Fibroblast of lung (primary cell): ENCODE measurements at regions not wholly inside any gene's neighbourhood (a gene's known extent, or its start where the extent isn't known, plus 50 kb on each side); places are given as distances from the start of the nearest gene placed in this dataset.

Experiments used
- DNase-seq, 2 donors: peaks; one replicate each; pipeline versions ENCODE4 v3.0.0 to v3.0.0-alpha.2; 2010; ENCODE audit warnings: low read depth in 2 of 2
- H2AFZ ChIP-seq: 2 replicates; pipeline ENCODE4 v1.5.1; 2012; ENCODE audit warnings: low read length, control low read depth, inconsistent platforms
- H3K27ac ChIP-seq: 2 replicates; pipeline ENCODE4 v1.5.1; 2011; ENCODE audit warnings: low read length, control low read depth; ENCODE audit not compliant: insufficient read depth
- H3K27me3 ChIP-seq: 2 replicates; pipeline ENCODE4 v1.5.1; 2011; ENCODE audit warnings: mild to moderate bottlenecking, low read length; ENCODE audit not compliant: control insufficient read depth, insufficient read depth
- H3K36me3 ChIP-seq: 2 replicates; pipeline ENCODE4 v1.5.1; 2011; ENCODE audit warnings: low read length; ENCODE audit not compliant: control insufficient read depth, insufficient read depth
- H3K4me1 ChIP-seq: 2 replicates; pipeline ENCODE4 v1.5.1; 2011; ENCODE audit warnings: low read length; ENCODE audit not compliant: control insufficient read depth, insufficient read depth; ENCODE audit errors: extremely low read depth
- H3K4me2 ChIP-seq: 2 replicates; pipeline ENCODE4 v1.5.1; 2011; ENCODE audit warnings: low read length, control low read depth; ENCODE audit not compliant: insufficient read depth; ENCODE audit errors: extremely low read depth
- H3K4me3 ChIP-seq, 4 experiments: fragments of 200-600 bp in 1 of 4; sonication (generic) in 1 of 4; replicated peaks in 1 of 4; 2 replicates each; pipeline ENCODE4 v1.5.1; 2011 to 2016; ENCODE audit warnings: low read length in 4 of 4, low read depth in 3 of 4, mild to moderate bottlenecking in 3 of 4, control low read depth in 2 of 4, inconsistent platforms in 1 of 4, mixed read lengths in 1 of 4; ENCODE audit not compliant: insufficient read depth in 1 of 4; ENCODE audit errors: control extremely low read depth in 1 of 4
- H3K79me2 ChIP-seq: 2 replicates; pipeline ENCODE4 v1.5.1; 2012; ENCODE audit warnings: mild to moderate bottlenecking, low read length, inconsistent platforms; ENCODE audit not compliant: control insufficient read depth, insufficient read depth
- H3K9ac ChIP-seq: 2 replicates; pipeline ENCODE4 v1.5.1; 2011; ENCODE audit warnings: mild to moderate bottlenecking, low read length, control low read depth; ENCODE audit not compliant: insufficient read depth
- H3K9me3 ChIP-seq: 2 replicates; pipeline ENCODE4 v1.5.1; 2012; ENCODE audit warnings: low read depth, low read length; ENCODE audit not compliant: control insufficient read depth, insufficient read depth
- H4K20me1 ChIP-seq: 2 replicates; pipeline ENCODE4 v1.5.1; 2011; ENCODE audit warnings: low read length; ENCODE audit not compliant: control insufficient read depth, insufficient read depth; ENCODE audit errors: extremely low read depth
- EZH2 ChIP-seq: IDR thresholded peaks from 2 replicates; pipeline ENCODE4 v1.5.1; 2012; ENCODE audit warnings: low read length, control low read depth, mild to moderate bottlenecking; ENCODE audit errors: missing control alignments
- TF ChIP-seq, protein P1 (sequence below), 2 donors: IDR thresholded peaks in 1 of 2; conservative IDR thresholded peaks in 1 of 2; 1 replicate in 1 of 2; 2 replicates in 1 of 2; pipeline ENCODE4 v1.5.1; 2011 to 2012; ENCODE audit warnings: low read length in 2 of 2, control low read depth in 1 of 2, inconsistent platforms in 1 of 2, low read depth in 1 of 2, mild to moderate bottlenecking in 1 of 2

DNA sequence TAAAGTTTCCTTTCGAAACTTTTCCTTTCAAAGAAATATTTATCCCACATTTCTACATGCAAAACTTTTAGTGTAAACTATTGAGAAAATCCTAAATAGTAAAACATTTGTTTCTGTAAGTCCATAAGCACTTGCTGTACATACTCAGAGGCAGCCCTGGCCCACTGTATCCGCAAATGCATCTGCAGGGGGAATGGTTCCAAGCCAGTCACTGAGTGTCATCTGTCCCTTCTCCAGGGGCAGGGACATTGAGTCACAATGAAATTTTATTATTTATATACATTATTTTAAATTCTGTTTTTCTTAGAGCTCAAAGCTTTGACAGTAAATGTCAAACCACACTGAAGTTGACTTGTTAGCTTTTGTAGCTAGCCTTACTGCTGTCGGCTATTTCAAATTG is 367.2 kb downstream of the MTX2 start:
- no peak overlapping the region for H3K9ac ChIP-seq
- no peak for TF ChIP-seq EZH2
- TF ChIP-seq, protein P1, sequence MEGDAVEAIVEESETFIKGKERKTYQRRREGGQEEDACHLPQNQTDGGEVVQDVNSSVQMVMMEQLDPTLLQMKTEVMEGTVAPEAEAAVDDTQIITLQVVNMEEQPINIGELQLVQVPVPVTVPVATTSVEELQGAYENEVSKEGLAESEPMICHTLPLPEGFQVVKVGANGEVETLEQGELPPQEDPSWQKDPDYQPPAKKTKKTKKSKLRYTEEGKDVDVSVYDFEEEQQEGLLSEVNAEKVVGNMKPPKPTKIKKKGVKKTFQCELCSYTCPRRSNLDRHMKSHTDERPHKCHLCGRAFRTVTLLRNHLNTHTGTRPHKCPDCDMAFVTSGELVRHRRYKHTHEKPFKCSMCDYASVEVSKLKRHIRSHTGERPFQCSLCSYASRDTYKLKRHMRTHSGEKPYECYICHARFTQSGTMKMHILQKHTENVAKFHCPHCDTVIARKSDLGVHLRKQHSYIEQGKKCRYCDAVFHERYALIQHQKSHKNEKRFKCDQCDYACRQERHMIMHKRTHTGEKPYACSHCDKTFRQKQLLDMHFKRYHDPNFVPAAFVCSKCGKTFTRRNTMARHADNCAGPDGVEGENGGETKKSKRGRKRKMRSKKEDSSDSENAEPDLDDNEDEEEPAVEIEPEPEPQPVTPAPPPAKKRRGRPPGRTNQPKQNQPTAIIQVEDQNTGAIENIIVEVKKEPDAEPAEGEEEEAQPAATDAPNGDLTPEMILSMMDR (conservative IDR thresholded peaks at IDR 0.05 in 1 of 2, IDR thresholded peaks at IDR 0.05 in 1 of 2; ENCODE audit: low read depth in 1 of 2, low read length in 2 of 2): no peak
- no peaks in the 10 kb centered on the region for H3K36me3 ChIP-seq
- no peaks in the 10 kb centered on the region for H3K9me3 ChIP-seq
- no peaks in the 10 kb centered on the region for H3K4me1 ChIP-seq
- H3K4me2 ChIP-seq: no peak overlapping the region
- H3K27ac ChIP-seq: no peak overlapping the region
- no peaks in the 10 kb centered on the region for H4K20me1 ChIP-seq
- H3K27me3 ChIP-seq: peaks cover 2% of the 10 kb centered on the region
- H2AFZ ChIP-seq: no peak overlapping the region
- DNase-seq: no peak
- no peaks in the 10 kb centered on the region for H3K79me2 ChIP-seq
- H3K4me3 ChIP-seq: no peak overlapping the region

DNA sequence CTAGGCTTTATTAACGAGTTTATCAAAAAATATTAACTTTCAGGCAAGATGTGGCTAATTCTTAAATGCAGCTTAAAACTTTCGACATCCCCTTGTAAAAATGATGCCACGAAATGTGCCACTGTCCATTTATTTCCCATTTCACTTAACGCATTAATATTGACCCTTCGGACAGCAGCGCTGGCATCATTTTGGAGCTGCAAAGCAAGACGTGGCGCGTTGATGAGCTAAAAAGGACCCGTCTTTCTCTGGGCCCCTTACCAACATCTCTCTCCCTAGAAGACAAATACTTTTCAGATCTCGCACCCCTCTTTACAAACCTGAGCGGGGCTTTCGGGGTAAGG is 367.9 kb downstream of the MTX2 start:
- H3K79me2 ChIP-seq: no peaks in the 10 kb centered on the region
- H3K4me2 ChIP-seq: peak overlapping the region; percentile 59
- DNase-seq: no peak
- no peaks in the 10 kb centered on the region for H3K36me3 ChIP-seq
- H3K9me3 ChIP-seq: no peaks in the 10 kb centered on the region
- TF ChIP-seq, protein P1 (conservative IDR thresholded peaks at IDR 0.05 in 1 of 2, IDR thresholded peaks at IDR 0.05 in 1 of 2; ENCODE audit: low read depth in 1 of 2, low read length in 2 of 2): no peak
- no peak for TF ChIP-seq EZH2
- H4K20me1 ChIP-seq: no peaks in the 10 kb centered on the region
- H3K4me3 ChIP-seq: peak overlapping the region; percentile 13 to 66 (median 56)
- no peak overlapping the region for H3K27ac ChIP-seq
- H3K4me1 ChIP-seq: no peaks in the 10 kb centered on the region
- no peak overlapping the region for H3K9ac ChIP-seq
- H3K27me3 ChIP-seq: peaks cover 2% of the 10 kb centered on the region
- H2AFZ ChIP-seq: peak overlapping the region; percentile 23

DNA sequence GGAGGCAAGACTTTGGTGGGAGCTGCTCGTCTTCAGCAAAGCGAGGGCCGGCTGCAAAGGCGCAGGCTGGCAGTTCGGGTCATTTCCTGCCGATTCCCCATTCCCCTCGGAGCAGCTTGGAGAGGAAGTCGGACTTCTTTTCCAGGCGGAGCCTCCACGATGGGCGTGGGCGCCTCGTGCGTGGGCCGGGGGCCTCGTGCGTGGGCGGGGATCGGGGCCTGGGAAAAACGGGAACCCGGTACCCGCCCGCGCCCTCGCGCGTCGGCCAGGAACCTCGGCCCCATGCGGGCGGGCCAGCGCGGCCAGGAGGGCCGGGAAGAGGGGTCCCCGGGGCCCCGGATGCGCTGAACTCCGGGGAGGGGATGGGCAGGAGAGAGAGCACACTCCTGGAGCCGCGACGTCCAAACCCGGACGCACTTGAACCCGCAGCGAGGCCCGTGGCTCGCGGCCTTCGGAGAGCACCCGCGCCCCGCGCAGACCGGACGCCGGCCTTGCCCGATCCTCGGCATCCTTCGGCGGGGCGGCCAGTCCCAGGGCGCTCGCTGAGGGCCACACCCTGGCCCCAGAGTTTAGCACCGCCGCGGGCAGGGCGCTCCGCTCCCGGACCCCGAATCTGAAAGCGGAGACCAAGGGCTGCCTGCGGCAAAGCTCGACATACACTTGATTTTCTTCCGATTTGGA is 368.4 kb downstream of the MTX2 start:
- Histone ChIP-seq H3K36me3 (no peaks in the 10 kb centered on the region), H3K79me2 (no peaks in the 10 kb centered on the region), H2AFZ (peak overlapping the region; percentile 51), H3K9me3 (no peaks in the 10 kb centered on the region), H3K27ac (no peak overlapping the region), H3K27me3 (peaks cover 2% of the 10 kb centered on the region), H3K4me1 (no peaks in the 10 kb centered on the region), H3K9ac (peak overlapping the region; percentile 63), H3K4me3 (peak overlapping the region; percentile 48 to 66 (median 57)), H3K4me2 (peak overlapping the region; percentile 59), H4K20me1 (no peaks in the 10 kb centered on the region)
- TF ChIP-seq, protein P1 (conservative IDR thresholded peaks at IDR 0.05 in 1 of 2, IDR thresholded peaks at IDR 0.05 in 1 of 2; ENCODE audit: low read depth in 1 of 2, low read length in 2 of 2): no peak
- TF ChIP-seq EZH2: peak; percentile 39
- peak; percentile 18 to 72 for DNase-seq
